Ectodermal cell (in vitro differentiated cells): ENCODE measurements at regions not wholly inside any gene's neighbourhood (a gene's known extent, or its start where the extent isn't known, plus 50 kb on each side); places are given as distances from the start of the nearest gene placed in this dataset.

Experiments
- H3K27ac ChIP-seq: 2 replicates; pipeline ENCODE4 v1.7.0; 2013; ENCODE audit warnings: mild to moderate bottlenecking, low read depth, low read length; ENCODE audit not compliant: insufficient read depth, poor library complexity, severe bottlenecking
- H3K27me3 ChIP-seq: 2 replicates; pipeline ENCODE4 v1.7.0; 2013; ENCODE audit warnings: mild to moderate bottlenecking, low read length; ENCODE audit not compliant: insufficient read depth, control insufficient read depth, poor library complexity, severe bottlenecking
- H3K36me3 ChIP-seq: one replicate; pipeline ENCODE4 v1.7.0; 2013; ENCODE audit warnings: low read length; ENCODE audit not compliant: control insufficient read depth, insufficient read depth
- H3K4me1 ChIP-seq: one replicate; pipeline ENCODE4 v1.7.0; 2013; ENCODE audit warnings: low read length; ENCODE audit not compliant: control insufficient read depth, insufficient read depth
- H3K4me3 ChIP-seq: 2 replicates; pipeline ENCODE4 v1.7.0; 2013; ENCODE audit warnings: low read depth, low read length, control low read depth; ENCODE audit not compliant: insufficient read depth
- H3K9me3 ChIP-seq: 2 replicates; pipeline ENCODE4 v1.7.0; 2013; ENCODE audit warnings: mild to moderate bottlenecking, low read length, moderate library complexity; ENCODE audit not compliant: control insufficient read depth
- WGBS, 2 experiments: methylation state at CpG; one replicate each; pipeline ENCODE4 v1.1.7; 2013; ENCODE audit warnings: missing lambda C conversion rate in 2 of 2; 5-methylcytosine and 5-hydroxymethylcytosine counted together

GRCh38 chr1:82269431-82269830 lies 468.7 kb downstream of the ADGRL2 start:
- Histone ChIP-seq H3K4me3 (no peak overlapping the region), H3K27ac (no peak overlapping the region), H3K4me1 (no peaks in the 10 kb centered on the region), H3K27me3 (no peaks in the 10 kb centered on the region), H3K9me3 (no peaks in the 10 kb centered on the region), H3K36me3 (no peaks in the 10 kb centered on the region)
- WGBS, 2 experiments, result 88 to 97% methylated on average over 5 of the region's 5 CpGs

GRCh38 chr1:82268826-82269225 lies 468.1 kb downstream of the ADGRL2 start:
- H3K36me3 ChIP-seq, result no peaks in the 10 kb centered on the region
- H3K27me3 ChIP-seq, result no peaks in the 10 kb centered on the region
- no peak overlapping the region for H3K27ac ChIP-seq
- H3K9me3 ChIP-seq, result no peaks in the 10 kb centered on the region
- no peaks in the 10 kb centered on the region for H3K4me1 ChIP-seq
- H3K4me3 ChIP-seq, result no peak overlapping the region
- WGBS, 2 experiments, result 93 to 100% methylated on average over 1 of the region's 1 CpG

DNA sequence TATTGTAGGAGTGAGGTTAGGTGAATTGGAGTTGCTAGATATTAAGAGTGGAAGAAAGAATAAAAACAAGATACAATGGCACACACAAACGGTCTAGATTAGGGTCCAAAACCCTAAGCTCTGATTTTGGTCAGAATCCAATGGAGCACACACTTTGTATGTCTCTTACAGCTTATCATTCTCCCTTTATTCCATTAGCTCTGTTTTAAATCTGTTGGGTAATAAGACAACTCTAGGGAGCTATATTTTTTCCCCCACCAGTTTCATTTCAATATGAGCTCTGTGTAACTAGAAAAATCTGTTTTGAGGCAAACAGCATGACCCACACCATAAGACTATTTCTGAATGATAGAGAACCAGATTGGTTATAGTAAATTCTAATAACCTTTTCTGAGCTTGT lies 465.6 kb downstream of the ADGRL2 start:
- 88 to 100% methylated on average over 1 of the region's 1 CpG for WGBS, 2 experiments
- H3K4me1 ChIP-seq, result no peaks in the 10 kb centered on the region
- H3K27me3 ChIP-seq, result no peaks in the 10 kb centered on the region
- H3K36me3 ChIP-seq, result no peaks in the 10 kb centered on the region
- no peak overlapping the region for H3K4me3 ChIP-seq
- H3K9me3 ChIP-seq, result no peaks in the 10 kb centered on the region
- H3K27ac ChIP-seq, result no peak overlapping the region

- Histone ChIP-seq H3K36me3 (no peaks in the 10 kb centered on the region), H3K9me3 (no peaks in the 10 kb centered on the region), H3K27me3 (no peaks in the 10 kb centered on the region), H3K27ac (no peak overlapping the region), H3K4me3 (no peak overlapping the region), H3K4me1 (no peaks in the 10 kb centered on the region)
- 95 to 98% methylated on average over 5 of the region's 5 CpGs for WGBS, 2 experiments
Measured at GRCh38 chr1:82265436-82265835, 464.7 kb downstream of the ADGRL2 start.

DNA sequence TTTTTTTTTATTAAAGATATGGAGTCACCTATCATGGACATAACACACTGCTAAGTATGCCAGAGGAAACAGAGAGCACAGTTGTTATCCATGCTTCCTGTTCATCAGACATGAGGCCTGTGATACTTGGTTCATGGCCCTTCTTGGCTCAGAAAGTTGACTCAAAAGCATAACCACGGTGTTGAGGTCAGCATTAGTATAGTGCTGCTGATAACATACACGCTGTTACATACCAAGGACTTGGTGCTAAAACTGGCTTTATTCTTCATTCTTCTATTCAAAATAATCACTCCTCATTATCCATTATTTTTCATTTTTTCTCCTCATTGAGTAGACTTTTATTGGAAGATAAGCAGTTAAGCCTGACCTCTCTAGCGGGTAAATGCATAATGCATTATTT lies 464.1 kb downstream of the ADGRL2 start:
- H3K4me3 ChIP-seq, result no peak overlapping the region
- no peaks in the 10 kb centered on the region for H3K36me3 ChIP-seq
- 95 to 100% methylated on average over 3 of the region's 3 CpGs for WGBS, 2 experiments
- no peaks in the 10 kb centered on the region for H3K9me3 ChIP-seq
- H3K27ac ChIP-seq, result no peak overlapping the region
- no peaks in the 10 kb centered on the region for H3K4me1 ChIP-seq
- no peaks in the 10 kb centered on the region for H3K27me3 ChIP-seq

- 90 to 100% methylated on average over 1 of the region's 1 CpG for WGBS, 2 experiments
Measured at GRCh38 chr1:82263396-82263795, 462.7 kb downstream of the ADGRL2 start.

DNA sequence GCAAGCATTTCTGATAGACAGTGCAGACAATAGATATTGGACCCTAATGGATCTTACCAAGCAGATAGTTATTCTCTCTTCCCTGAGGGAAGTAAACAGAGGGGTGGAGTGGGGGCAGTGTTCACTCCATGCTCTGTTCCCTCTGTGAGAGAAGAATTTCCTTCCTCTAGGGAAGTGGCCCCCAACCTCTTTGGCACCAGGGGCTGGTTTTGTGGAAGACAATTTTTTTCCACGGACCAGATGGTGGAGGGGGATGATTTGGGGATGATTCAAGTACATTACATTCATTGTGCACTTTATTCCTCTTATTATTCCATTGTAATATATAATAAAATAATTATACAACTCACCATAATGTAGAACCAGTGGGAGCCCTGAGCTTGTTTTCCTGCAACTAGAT lies 459.9 kb downstream of the ADGRL2 start:
- no peaks in the 10 kb centered on the region for H3K4me1 ChIP-seq
- H3K4me3 ChIP-seq, result no peak overlapping the region
- H3K27me3 ChIP-seq, result no peaks in the 10 kb centered on the region
- WGBS, 2 experiments, result no CpG with 5 or more reads among the region's 1 CpG
- no peak overlapping the region for H3K27ac ChIP-seq
- no peaks in the 10 kb centered on the region for H3K9me3 ChIP-seq
- H3K36me3 ChIP-seq, result no peaks in the 10 kb centered on the region

More at GRCh38 chr1:82263396-82263795, 462.7 kb downstream of the ADGRL2 start:
- Histone ChIP-seq H3K27me3 (no peaks in the 10 kb centered on the region), H3K36me3 (no peaks in the 10 kb centered on the region), H3K27ac (no peak overlapping the region), H3K4me1 (no peaks in the 10 kb centered on the region), H3K4me3 (no peak overlapping the region), H3K9me3 (no peaks in the 10 kb centered on the region)

DNA sequence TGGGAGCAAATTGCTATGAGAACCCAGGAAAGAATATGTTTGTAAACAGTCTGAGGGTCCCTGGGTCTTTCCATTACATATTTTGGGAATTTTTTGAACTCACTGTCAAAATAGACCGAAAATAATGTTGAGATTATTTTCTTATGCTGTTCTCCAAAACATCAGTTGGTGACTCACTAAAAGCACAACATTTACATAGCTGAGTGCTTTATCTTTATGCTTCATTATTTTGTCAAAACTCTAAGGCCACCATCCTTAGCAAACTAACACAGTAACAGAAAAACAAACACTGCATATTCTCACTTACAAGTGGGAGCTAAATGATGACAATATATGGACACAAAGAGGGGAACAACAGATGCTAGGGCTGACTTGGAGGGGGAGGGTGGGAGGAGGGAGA lies 459.3 kb downstream of the ADGRL2 start:
- no peaks in the 10 kb centered on the region for H3K4me1 ChIP-seq
- WGBS, 2 experiments, result 100% methylated on average over 1 of the region's 1 CpG
- H3K27ac ChIP-seq, result no peak overlapping the region
- no peaks in the 10 kb centered on the region for H3K9me3 ChIP-seq
- no peak overlapping the region for H3K4me3 ChIP-seq
- no peaks in the 10 kb centered on the region for H3K27me3 ChIP-seq
- no peaks in the 10 kb centered on the region for H3K36me3 ChIP-seq

- Histone ChIP-seq H3K27ac (no peak overlapping the region), H3K4me3 (no peak overlapping the region), H3K27me3 (no peaks in the 10 kb centered on the region), H3K36me3 (no peaks in the 10 kb centered on the region), H3K4me1 (no peaks in the 10 kb centered on the region), H3K9me3 (no peaks in the 10 kb centered on the region)
- 95 to 100% methylated on average over 5 of the region's 5 CpGs for WGBS, 2 experiments
Measured at GRCh38 chr1:82258887-82259286, 458.2 kb downstream of the ADGRL2 start.

GRCh38 chr1:82246050-82246449 lies 445.3 kb downstream of the ADGRL2 start:
- 65 to 95% methylated on average over 1 to 3 of the region's 3 CpGs for WGBS, 2 experiments

GRCh38 chr1:82245345-82246014 lies 444.7 kb downstream of the ADGRL2 start:
- H3K27ac ChIP-seq, result no peak overlapping the region
- no peaks in the 10 kb centered on the region for H3K36me3 ChIP-seq
- WGBS, 2 experiments, result 93 to 96% methylated on average over 6 to 7 of the region's 7 CpGs
- no peaks in the 10 kb centered on the region for H3K4me1 ChIP-seq
- no peaks in the 10 kb centered on the region for H3K27me3 ChIP-seq
- peaks cover 3% of the 10 kb centered on the region for H3K9me3 ChIP-seq
- H3K4me3 ChIP-seq, result no peak overlapping the region

More at GRCh38 chr1:82246050-82246449, 445.3 kb downstream of the ADGRL2 start:
- Histone ChIP-seq H3K36me3 (no peaks in the 10 kb centered on the region), H3K4me3 (no peak overlapping the region), H3K4me1 (no peaks in the 10 kb centered on the region), H3K9me3 (peaks cover 3% of the 10 kb centered on the region), H3K27ac (no peak overlapping the region), H3K27me3 (no peaks in the 10 kb centered on the region)
